HG02610 (cell line): ENCODE measurements at regions not wholly inside any gene's neighbourhood (a gene's known extent, or its start where the extent isn't known, plus 50 kb on each side); places are given as distances from the start of the nearest gene placed in this dataset.
"Not testable (repeated sequence)": the region's sequence is repeated elsewhere in the genome, so short reads cannot be mapped to it uniquely, and the experiment has no call there.

ENCODE experiments used
- ATAC-seq: cut with Tn5 transposase; IDR thresholded peaks from one replicate; pipeline ENCODE4 v1.9.1; 2021; ENCODE audit warnings: mild to moderate bottlenecking, moderate library complexity; ENCODE audit not compliant: unreplicated experiment

- no peak for ATAC-seq
These were observed 168.7 kb upstream of the GNAI1 start for GRCh38 chr7:79965946-79966345.

DNA sequence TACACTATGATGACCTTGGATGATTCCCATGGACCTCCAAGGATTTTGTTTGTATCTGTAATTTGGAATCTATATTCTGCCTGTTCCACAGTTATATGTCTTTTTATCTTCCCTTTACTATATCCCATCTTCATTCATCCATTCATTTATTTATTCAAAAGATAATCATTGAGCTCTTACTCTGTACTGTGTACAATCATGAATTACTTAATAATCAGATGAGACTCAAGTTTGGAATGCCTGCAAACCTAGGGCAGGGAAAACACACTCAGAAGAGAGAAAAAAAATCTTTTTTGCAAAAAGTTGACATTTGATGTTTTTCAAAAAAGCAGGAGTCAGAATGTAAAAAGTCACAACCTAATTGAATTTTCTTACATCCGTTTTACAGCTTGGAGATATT, 170.2 kb upstream of the GNAI1 start:
- no peak for ATAC-seq

DNA sequence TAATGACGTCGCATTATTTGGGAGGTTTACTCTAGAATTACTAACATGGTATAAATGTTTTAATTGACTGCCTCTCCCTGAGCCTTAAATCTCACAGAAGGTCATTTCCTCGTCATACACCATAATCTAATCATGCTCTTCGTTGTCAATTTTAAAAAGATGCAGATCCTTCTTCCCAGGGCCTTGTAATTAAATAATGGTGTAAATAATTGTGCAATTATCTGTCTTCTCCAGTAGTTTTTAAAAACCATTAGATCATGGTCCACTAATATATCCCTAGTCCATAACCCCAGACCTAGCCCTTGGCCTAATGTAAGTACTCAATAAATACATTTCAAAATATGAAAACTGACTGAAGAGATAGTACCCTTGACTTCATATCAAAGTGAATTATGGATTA, 181.5 kb upstream of the GNAI1 start:
- no peak for ATAC-seq

- no peak for ATAC-seq
These were observed 182.2 kb upstream of the GNAI1 start for GRCh38 chr7:79952399-79952798.

- ATAC-seq, result no peak
These were observed 183.2 kb upstream of the GNAI1 start for GRCh38 chr7:79951415-79951814.

DNA sequence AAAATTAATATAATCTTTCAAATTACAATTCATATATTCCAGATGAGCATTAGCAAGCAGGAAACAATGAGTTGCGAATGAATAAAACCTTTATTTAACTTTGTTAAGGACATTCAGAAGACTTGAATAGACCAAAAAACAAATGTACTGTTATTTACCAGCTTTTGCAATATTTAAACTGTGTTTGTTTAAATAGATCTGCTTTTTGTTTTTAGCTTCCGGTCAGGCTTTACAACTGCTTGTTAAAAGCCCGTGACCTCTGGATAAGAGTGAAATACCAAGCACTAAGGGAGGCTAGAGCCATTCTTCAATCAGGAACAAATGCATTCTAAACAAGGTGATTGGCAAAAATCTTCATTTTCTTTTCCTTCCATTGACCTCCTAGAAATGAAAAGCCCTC, 184.9 kb upstream of the GNAI1 start:
- ATAC-seq, result no peak

DNA sequence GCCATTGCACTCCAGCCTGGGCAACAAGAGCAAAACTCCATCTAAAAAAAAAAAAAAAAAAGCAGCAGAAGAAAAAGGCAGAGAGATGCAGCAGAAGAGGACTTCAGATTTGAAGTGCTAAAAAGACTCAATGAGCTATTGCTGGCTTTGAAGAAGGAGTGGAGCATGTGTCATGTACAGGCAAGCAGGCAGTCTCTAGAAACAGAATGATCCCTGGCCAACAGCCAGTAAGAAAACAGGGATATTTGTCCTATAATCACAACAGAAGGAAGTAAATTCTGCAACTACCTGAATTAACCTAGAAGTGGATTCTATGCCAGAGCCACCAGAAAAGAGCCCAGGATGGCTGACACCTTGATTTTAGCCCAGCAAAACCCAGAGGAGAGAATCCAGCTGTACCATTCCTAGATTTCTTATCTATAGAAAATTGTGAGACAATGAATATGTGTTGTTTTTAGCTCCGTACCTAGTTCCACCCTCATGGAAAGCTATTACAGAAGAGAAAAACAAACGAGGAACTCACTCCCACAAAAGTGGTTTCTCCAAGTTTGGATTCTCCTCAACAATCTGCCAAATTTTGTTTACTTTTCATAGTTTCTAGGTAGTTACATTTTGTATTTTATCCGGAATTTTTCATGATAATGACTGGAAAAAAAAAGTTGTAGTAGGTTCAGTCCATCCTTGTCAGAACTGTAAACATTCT, 198.2 kb upstream of the GNAI1 start:
- no peak for ATAC-seq

DNA sequence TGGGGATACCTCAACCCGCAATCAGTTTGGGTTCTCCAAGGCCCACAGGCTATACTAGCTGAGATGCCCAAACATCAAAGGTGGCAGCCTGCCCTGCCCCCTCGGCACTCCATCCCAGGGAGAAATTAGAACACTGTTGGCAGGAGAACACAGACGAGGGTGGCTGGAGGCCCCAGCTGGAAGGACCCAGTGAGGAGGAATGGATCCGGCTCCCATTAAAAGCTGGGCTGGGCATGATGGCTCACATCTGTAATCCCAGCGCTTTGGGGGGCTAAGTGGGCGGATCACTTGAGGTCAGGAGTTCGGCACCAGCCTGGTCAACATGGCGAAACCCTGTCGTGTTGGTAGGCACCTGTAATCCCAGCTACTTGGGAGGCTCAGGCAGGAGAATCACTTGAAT, 199.9 kb upstream of the GNAI1 start:
- no peak for ATAC-seq

- ATAC-seq, result no peak
These were observed 201.5 kb upstream of the GNAI1 start for GRCh38 chr7:79933144-79933543.

GRCh38 chr7:79930604-79931003, 204.0 kb upstream of the GNAI1 start:
- ATAC-seq, result no peak

DNA sequence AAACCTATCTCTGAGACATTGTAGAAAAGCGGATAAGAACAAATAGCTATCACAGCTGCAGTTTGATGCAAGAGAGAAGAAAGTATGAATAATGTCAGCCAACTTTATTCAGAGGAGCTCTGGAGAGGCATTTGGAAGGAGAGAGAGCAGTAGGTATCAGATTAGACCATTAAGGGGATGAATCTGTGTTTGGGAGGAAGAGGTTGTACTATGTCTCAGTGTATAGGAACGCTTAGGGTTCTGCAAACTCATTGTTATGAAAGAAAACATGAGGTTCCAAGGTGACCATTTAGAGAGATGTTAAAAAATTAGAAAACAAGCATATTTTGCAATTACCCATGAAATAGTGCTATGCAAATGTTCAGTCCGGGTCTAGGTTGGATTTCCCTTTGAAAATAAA, 207.5 kb upstream of the GNAI1 start:
- ATAC-seq, result no peak

GRCh38 chr7:79923953-79924352, 210.7 kb upstream of the GNAI1 start:
- no peak for ATAC-seq

DNA sequence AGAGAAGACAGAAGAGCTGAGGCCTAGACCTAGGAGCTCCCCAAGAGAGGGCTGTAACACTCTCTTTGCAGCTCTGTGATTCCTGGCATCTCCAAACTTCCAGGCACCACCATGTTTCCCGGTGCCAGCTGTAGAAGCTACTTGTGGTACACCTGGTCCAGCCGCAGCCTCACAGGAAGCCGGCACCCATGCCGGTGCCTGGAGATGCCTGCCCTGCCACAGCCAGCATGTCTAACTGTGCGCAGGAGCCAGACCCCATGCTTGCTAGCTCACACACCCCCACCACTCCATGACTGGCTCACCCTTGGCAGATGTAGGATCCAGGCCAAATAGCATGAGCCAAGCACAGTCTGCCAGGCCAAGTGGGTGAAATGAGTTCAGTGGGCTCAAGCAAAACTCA, 211.7 kb upstream of the GNAI1 start:
- no peak for ATAC-seq

DNA sequence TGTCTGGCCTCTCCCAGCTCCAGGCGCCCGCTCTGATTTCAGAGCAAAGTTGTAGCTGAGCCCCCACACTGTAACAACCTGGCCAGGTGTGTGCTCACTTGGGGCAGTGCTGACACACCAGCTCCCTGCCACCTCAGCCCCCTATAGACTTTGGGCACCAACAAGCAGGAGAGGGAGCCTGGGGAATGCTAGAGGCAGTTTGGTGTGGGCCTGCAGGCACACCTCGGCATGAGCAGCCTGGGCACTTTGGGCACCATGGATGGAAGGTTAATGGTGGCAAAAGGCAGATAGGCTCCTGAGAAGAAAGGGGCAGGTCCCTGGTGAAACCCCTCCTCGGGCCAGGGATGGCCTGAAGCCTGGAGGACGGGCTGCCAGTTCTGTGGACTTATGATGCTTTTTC, 212.7 kb upstream of the GNAI1 start:
- ATAC-seq, result no peak

GRCh38 chr7:79918632-79919031, 216.0 kb upstream of the GNAI1 start:
- ATAC-seq, result not testable (repeated sequence)

GRCh38 chr7:79915346-79915745, 219.3 kb upstream of the GNAI1 start:
- not testable (repeated sequence) for ATAC-seq

DNA sequence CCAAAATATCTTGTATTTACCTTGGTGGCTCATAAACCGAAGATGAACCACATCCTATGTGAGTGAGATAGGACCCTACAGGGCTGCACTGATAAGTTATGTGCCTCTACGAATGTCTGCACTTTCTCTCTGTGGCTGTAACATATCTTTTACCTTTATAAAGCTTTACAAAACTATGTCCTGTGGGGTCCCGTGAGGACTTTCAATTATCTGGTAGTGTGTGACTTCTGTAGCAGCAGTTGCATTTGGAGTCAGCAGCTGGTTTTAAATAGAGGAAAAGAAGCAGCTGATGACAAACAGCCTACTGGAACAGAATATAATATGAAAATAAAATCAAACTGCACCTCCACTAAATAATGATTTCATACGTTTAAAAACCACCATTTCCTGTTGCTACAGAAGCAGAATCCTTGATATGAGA, 222.4 kb upstream of the GNAI1 start:
- no peak for ATAC-seq

DNA sequence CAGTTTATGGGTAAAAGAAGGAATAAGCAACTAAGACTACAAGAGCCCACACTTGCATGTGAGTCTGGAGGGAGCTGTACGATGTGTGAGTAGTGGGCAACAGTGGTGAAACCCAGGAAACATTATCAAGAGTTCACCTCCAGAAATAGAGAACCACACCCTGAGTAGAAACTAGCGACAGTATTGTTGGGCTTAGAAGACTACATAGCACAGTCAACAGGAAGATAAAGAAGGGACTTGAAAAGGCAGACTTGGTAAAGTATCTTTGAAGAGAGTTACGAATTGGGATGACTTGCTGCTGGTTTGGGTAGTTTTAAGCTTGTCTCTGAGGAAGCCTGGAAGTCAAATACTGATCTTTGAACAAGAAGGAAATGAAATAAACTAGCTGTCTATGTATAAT, 223.2 kb upstream of the GNAI1 start:
- no peak for ATAC-seq

DNA sequence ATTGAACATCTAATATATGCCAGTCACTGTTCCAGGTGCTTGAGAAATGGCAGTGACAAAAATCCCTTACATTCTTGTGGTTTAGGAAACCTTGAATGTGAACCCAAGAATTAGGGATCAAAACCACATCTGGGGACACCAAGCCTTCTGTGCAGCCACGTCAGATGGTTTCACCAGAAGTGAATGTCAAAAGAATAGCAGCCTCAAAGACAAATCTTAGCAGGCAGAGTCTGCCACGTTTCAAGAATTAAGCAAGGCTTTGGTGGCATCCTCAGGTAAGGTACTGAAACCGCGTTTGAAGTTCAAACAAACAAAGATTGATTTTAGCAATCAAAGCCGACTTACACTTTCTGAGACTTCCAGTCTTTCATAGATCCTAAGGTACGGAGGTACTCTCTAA, 225.5 kb upstream of the GNAI1 start:
- ATAC-seq, result no peak

GRCh38 chr7:79897166-79897565, 237.5 kb upstream of the GNAI1 start:
- no peak for ATAC-seq

GRCh38 chr7:79893991-79894390, 240.6 kb upstream of the GNAI1 start:
- ATAC-seq, result no peak

DNA sequence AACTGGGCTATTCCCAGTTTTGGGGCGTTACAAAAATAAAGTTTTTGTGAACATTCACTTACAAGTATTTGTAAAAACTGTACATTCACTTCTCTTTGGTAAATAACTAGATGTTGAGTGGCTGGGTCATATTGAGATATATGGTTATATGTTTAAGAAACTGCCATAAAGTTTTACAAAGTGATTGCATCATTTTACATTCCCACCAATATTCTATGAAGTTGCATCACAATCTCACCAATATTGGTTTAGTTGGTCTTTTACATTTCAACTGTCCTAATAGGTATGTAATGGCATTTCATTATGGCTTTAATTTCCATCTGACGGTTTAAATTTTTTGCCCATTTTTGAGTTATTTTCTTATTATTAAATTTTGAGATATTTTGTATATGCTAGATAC, 251.7 kb upstream of the GNAI1 start:
- ATAC-seq, result no peak

DNA sequence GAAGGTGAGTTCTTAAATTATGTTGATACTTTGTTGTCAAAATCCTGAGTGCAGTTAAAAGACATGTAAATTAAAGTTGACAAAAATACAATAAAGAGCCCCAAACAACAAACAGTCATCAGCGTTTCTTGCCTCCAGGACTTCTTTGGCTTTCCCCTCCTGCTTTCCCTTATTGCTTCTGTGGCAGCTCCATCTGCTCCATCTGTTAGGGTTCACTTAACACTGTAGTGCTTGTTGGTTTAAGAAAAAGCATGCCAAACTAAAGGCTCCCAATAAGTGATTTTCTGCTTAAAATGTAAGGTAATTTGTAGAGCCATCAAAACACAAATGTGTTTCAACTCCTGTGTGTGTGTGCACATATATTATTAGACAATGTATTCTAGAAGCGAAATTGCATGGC, 254.3 kb upstream of the GNAI1 start:
- ATAC-seq, result no peak
